HUES6 (cell line): ENCODE measurements at regions not wholly inside any gene's neighbourhood (a gene's known extent, or its start where the extent isn't known, plus 50 kb on each side); places are given as distances from the start of the nearest gene placed in this dataset.

ENCODE experiments used
- H3K27ac ChIP-seq: 2 replicates; pipeline ENCODE4 v1.7.0; 2013; ENCODE audit warnings: low read depth, mild to moderate bottlenecking, low read length, inconsistent platforms
- H3K27me3 ChIP-seq: 2 replicates; pipeline ENCODE4 v1.6.1; 2013; ENCODE audit warnings: low read length; ENCODE audit not compliant: control insufficient read depth, insufficient read depth
- H3K36me3 ChIP-seq: 2 replicates; pipeline ENCODE4 v1.6.1; 2013; ENCODE audit warnings: low read length; ENCODE audit not compliant: control insufficient read depth, insufficient read depth
- H3K4me1 ChIP-seq: 2 replicates; pipeline ENCODE4 v1.6.1; 2013; ENCODE audit warnings: low read length; ENCODE audit not compliant: control insufficient read depth, insufficient read depth
- H3K4me3 ChIP-seq: 2 replicates; pipeline ENCODE4 v1.5.1; 2013; ENCODE audit warnings: low read depth, low read length
- H3K9ac ChIP-seq: one replicate; pipeline ENCODE4 v1.6.1; 2013; ENCODE audit warnings: mild to moderate bottlenecking, low read length
- H3K9me3 ChIP-seq: 2 replicates; pipeline ENCODE4 v1.6.1; 2013; ENCODE audit warnings: low read depth, low read length; ENCODE audit not compliant: control insufficient read depth, insufficient read depth

DNA sequence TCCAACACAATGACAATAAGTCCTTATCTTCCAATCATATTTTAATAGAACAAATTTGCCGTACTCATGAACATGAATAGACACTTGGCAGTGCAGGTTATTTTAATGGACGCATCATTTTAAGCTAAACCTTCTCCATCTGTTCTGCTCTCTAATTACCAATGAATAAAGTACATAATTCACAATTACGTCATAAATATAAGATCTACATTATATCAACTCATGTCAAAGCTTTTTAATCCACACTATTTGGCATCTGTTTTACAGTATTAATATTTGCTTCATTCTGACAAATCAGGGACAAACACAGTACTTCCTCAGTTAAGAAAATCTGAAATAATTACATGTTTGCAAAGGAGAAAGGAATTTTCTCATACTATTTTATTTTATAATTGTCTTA is 344.1 kb upstream of the DMAC1 start:
- Histone ChIP-seq H3K27me3 (no peaks in the 10 kb centered on the region), H3K27ac (no peak overlapping the region), H3K9ac (no peak overlapping the region), H3K9me3 (no peaks in the 10 kb centered on the region), H3K4me3 (no peak overlapping the region), H3K36me3 (no peaks in the 10 kb centered on the region), H3K4me1 (peaks cover 15% of the 10 kb centered on the region)

DNA sequence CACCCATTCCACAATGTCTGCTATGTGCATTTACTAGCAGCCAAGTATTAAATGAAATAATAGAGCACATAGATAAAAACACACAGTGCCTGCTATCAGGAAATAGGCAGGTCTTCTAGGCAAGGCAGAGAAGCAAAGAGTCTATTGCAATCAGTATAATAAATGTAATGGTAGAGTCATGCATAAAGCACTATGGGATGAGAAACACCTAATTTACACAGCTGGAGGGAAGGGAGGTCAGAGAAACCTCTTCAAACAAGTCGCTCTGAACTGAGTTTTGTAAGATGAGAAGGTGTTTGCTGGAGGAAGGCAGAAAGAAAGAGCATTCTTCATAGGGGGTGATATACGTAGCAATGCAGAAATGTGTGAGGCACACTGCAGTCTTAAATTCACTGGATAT is 341.0 kb upstream of the DMAC1 start:
- Histone ChIP-seq H3K9me3 (no peaks in the 10 kb centered on the region), H3K27me3 (no peaks in the 10 kb centered on the region), H3K4me3 (no peak overlapping the region), H3K36me3 (no peaks in the 10 kb centered on the region), H3K27ac (no peak overlapping the region), H3K9ac (no peak overlapping the region), H3K4me1 (peaks cover 15% of the 10 kb centered on the region)

DNA sequence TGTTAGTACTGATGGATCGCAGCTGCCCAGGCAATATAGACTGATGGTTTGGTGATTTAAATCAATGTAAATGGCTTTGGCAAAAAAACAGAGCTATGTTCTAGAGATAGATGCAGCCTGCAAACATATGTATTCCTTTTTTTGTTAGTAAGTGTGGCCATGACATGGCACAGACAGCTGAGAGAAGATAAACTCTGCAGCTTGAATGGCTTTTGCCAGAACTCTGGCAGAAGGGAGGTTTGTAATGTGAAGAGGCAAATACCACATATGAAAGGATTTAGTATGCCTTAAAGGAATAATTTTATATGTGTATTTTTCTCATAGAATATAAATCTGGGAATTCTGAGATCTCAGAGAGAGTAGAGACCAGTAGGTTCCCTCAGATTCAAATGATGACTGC is 340.2 kb upstream of the DMAC1 start:
- Histone ChIP-seq H3K36me3 (no peaks in the 10 kb centered on the region), H3K4me3 (no peak overlapping the region), H3K9me3 (no peaks in the 10 kb centered on the region), H3K27me3 (no peaks in the 10 kb centered on the region), H3K4me1 (peaks cover 15% of the 10 kb centered on the region), H3K27ac (no peak overlapping the region), H3K9ac (no peak overlapping the region)

DNA sequence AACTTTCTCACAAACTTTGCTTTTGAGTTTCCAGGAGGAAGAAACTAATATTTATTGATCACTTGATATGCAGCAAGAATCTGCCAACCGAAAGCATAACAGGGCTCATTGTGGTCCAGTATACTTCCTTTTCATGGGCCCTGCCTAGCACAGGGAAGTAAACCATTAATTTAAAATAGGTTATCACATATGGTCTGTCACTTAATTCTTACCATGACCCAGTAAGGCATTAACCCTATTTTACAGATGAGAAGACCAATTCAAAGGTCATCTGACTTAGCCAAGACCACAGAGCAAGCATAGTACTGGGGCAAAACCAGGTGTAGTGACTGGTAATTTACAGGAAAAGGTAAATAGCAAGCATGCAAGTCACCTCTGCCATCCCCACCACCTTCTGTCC is 336.9 kb upstream of the DMAC1 start:
- no peaks in the 10 kb centered on the region for H3K27me3 ChIP-seq
- H3K27ac ChIP-seq, result no peak overlapping the region
- H3K4me3 ChIP-seq, result no peak overlapping the region
- peaks cover 15% of the 10 kb centered on the region for H3K4me1 ChIP-seq
- no peak overlapping the region for H3K9ac ChIP-seq
- no peaks in the 10 kb centered on the region for H3K36me3 ChIP-seq
- H3K9me3 ChIP-seq, result no peaks in the 10 kb centered on the region

DNA sequence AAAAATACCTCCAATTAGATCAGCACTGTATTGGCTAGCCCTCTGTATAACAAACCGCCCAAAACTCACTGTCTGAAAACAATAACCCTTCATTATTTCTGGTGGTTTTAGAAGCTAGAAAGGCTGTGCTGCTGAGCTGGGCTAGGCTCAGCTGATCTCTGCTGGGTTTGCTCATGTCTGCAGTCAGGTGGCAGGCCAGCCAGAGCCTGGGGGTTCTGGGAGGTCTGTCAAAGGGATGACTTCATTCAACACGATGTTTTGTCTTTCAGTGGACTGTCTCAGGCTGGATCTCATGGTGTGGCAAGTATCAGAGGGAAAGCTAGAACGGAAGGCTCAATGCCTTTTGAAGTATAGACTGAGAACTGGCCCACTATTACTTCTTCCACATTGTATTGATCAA is 335.1 kb upstream of the DMAC1 start:
- peaks cover 6% of the 10 kb centered on the region; the same call in 1 of the 2 replicates for H3K4me1 ChIP-seq
- H3K27ac ChIP-seq, result no peak overlapping the region
- H3K4me3 ChIP-seq, result no peak overlapping the region
- H3K27me3 ChIP-seq, result no peaks in the 10 kb centered on the region
- H3K9me3 ChIP-seq, result no peaks in the 10 kb centered on the region
- H3K36me3 ChIP-seq, result no peaks in the 10 kb centered on the region
- no peak overlapping the region for H3K9ac ChIP-seq

DNA sequence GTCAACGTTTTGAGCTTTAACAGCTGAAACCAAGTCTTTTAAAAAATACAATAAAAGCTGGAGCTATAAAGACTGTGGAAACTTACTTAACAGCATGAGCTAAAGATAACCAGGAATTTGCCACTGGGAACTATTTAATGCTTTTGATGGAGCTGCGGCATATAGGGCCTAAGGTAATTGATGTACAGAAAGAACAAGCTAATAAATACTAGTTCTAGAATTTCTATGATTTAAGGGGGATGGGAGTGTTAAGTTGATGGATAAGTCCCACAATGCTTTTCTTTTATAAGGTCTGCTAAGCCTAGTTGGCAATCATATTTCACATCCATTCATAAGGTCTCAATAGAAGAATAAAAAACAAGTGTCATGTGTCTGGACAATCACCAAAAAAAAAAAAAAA is 334.0 kb upstream of the DMAC1 start:
- Histone ChIP-seq H3K9ac (no peak overlapping the region), H3K9me3 (no peaks in the 10 kb centered on the region), H3K36me3 (no peaks in the 10 kb centered on the region), H3K4me3 (no peak overlapping the region), H3K4me1 (no peaks in the 10 kb centered on the region; the same call in 1 of the 2 replicates), H3K27me3 (no peaks in the 10 kb centered on the region), H3K27ac (no peak overlapping the region)

DNA sequence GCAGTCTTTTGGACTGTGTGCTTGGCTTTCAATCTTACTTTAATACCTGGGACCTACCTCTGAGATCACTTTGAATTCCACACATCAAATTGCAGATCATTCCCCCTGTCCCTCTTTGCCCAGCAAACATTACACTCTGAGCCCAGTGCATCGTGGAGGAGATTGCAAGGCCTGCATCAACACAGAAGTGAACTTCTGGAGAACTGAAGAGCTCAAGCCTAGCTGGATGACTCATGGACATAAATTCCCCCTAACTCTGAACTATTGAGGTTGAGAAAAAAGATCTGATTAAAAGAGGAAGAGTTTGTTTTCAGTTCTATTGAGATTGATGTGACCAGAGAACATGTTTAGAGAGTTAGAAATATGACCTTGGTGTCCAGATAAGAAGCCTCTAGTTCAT is 316.0 kb upstream of the DMAC1 start:
- Histone ChIP-seq H3K4me1 (peaks cover 3% of the 10 kb centered on the region; the same call in 1 of the 2 replicates), H3K27me3 (no peaks in the 10 kb centered on the region), H3K36me3 (no peaks in the 10 kb centered on the region), H3K27ac (no peak overlapping the region), H3K4me3 (no peak overlapping the region), H3K9ac (no peak overlapping the region), H3K9me3 (no peaks in the 10 kb centered on the region)

DNA sequence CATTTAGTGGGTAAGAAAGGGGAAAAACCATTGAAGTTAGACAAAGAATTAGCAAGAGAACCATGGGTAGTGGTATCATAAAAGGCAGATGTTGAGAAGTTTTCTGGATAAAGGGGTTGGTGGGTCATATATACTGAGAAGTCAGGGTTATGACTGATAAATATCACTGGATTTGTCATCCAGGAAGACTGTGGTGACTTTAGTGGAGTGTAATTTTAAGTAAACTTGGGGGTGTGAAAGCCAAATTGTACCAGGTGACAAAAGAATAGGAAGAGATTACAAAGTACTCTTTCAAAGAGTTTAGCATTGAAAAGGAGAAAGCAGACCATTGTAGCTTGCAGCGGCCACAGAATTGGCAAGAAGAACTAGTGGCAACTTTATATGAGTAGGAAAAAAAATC is 315.2 kb upstream of the DMAC1 start:
- Histone ChIP-seq H3K9ac (no peak overlapping the region), H3K27ac (no peak overlapping the region), H3K4me3 (no peak overlapping the region), H3K36me3 (no peaks in the 10 kb centered on the region), H3K9me3 (no peaks in the 10 kb centered on the region), H3K27me3 (no peaks in the 10 kb centered on the region), H3K4me1 (peaks cover 3% of the 10 kb centered on the region; the same call in 1 of the 2 replicates)

DNA sequence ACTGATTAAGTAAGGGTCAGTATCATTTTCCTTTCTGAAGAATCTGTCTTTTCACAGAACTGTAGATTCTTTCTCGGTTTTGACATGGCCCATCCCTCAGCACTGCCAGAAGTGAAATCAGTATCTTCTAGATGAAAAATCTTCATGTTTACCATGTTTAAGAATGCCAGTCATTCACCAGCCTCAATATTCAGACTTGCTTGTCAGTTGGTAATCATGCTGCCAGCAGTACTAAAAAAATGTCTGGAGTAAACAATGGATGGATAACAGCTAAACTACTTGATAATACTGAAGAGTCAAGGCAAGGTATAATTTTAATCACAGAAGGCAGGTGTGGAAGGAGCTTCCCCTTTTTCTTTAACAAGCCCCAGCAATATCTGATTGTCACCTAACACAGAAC is 306.8 kb upstream of the DMAC1 start:
- Histone ChIP-seq H3K36me3 (no peaks in the 10 kb centered on the region), H3K27me3 (no peaks in the 10 kb centered on the region), H3K4me3 (no peak overlapping the region), H3K27ac (no peak overlapping the region), H3K9me3 (no peaks in the 10 kb centered on the region), H3K4me1 (no peaks in the 10 kb centered on the region), H3K9ac (no peak overlapping the region)

DNA sequence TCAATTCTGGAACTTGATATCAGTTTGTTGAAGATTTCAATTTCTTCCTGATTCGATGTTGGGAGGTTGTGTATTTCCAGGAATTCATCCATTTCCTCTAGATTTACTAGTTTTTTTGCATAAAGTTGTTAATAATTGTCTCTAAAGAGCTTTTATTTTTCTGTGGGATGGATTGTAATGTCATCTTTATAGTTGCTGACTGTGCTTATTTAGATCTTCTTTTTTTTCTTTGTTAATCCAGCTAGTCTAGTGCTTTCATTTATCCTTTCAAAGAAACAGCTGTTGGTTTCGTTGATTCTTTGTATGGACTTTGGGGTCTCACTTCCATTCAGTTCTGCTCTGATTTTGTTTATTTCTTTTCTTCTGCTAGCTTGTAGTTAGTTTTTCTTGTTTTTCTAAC is 302.0 kb upstream of the DMAC1 start:
- no peaks in the 10 kb centered on the region for H3K36me3 ChIP-seq
- H3K27ac ChIP-seq, result no peak overlapping the region
- no peaks in the 10 kb centered on the region for H3K4me1 ChIP-seq
- H3K27me3 ChIP-seq, result no peaks in the 10 kb centered on the region
- no peaks in the 10 kb centered on the region for H3K9me3 ChIP-seq
- no peak overlapping the region for H3K9ac ChIP-seq
- H3K4me3 ChIP-seq, result no peak overlapping the region

DNA sequence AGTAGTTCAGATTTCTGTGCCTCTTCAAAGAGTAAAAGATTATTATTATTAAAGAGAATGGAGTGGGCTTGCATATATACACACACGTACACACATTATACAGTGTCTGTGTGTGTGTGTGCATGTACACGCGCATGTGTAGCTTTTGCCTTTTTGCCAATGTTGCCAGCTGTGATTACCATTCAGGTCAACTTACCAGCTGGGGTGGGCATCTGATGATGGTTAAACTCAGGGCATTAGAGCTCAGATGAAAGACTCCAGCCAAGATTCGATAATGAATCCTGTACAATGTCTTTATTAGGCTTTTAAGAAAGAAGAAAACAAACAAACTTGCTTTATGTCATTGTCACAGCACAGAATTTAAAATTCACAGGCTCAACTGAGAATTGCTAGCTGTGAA is 296.5 kb upstream of the DMAC1 start:
- Histone ChIP-seq H3K4me3 (no peak overlapping the region), H3K27ac (no peak overlapping the region), H3K27me3 (no peaks in the 10 kb centered on the region), H3K9ac (no peak overlapping the region), H3K9me3 (no peaks in the 10 kb centered on the region), H3K36me3 (no peaks in the 10 kb centered on the region), H3K4me1 (no peaks in the 10 kb centered on the region)

DNA sequence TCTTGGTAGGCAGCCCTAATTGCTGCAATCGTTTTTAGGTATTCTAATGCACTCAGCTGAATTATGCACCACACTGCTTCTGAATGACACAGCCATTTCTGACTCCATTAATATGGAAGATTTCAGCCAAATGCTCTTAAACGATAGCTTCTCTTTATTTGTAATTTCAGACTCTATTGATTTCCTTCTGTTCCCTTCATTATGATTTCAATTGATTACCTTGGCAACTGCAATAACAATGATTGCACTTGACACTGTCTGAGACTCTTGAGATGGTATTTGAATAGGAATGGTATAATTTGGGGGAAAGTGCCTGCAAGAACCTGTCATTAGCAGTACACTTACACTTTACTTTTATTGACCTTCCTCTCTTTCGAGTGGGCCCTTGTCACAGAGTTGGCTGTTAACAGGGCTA is 296.1 kb upstream of the DMAC1 start:
- Histone ChIP-seq H3K4me1 (no peaks in the 10 kb centered on the region), H3K27ac (no peak overlapping the region), H3K27me3 (no peaks in the 10 kb centered on the region), H3K9ac (no peak overlapping the region), H3K9me3 (no peaks in the 10 kb centered on the region), H3K36me3 (no peaks in the 10 kb centered on the region), H3K4me3 (no peak overlapping the region)
